ENCODE measurements at regions not wholly inside any gene's neighbourhood (a gene's known extent, or its start where the extent isn't known, plus 50 kb on each side); places are given as distances from the start of the nearest gene placed in this dataset.

DNA sequence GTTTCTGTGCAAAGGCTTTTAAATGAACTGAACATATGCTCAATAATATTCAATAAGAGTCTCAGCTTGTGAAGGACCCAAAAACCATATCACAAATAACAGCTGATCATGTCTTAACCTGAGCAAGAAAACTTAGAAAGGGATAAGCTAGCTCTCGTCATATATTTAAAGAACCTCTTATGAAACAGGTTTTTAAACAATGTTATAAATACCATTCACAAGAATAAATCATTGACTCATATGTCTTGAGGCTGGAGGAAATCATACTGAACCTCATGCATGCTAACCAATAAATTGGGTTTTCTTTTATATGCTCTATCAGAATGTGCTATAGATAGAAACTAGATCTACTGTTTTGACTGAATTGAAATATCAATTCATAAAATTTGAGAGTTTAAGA, 426.9 kb downstream of the NOVA1 start:
- no peak overlapping the region for H2AK9ac ChIP-seq (replicated peaks; ENCODE audit: low read depth, low read length, poor library complexity)

More for the DNA sequence above, 426.9 kb downstream of the NOVA1 start:
- H3K18ac ChIP-seq (ENCODE audit: low read depth, low read length): no peak overlapping the region
- no TSS peak for BruUV-seq (replicated peaks)
- H3K56ac ChIP-seq (ENCODE audit: extremely low read depth, insufficient read depth, low read length): no peak overlapping the region
- H4K20me1 ChIP-seq (ENCODE audit: insufficient read depth, low read length): no peaks in the 10 kb centered on the region
- no peak overlapping the region for H3K4ac ChIP-seq (ENCODE audit: low read depth, low read length)
- H2BK20ac ChIP-seq (ENCODE audit: low read depth, low read length): no peak overlapping the region
- H3K4me3 ChIP-seq (ENCODE audit: insufficient read depth, low read depth, low read length): no peak overlapping the region
- H3K79me1 ChIP-seq (ENCODE audit: low read depth in 1 of 2, low read length in 2 of 2): no peaks in the 10 kb centered on the region
- H3K4me1 ChIP-seq (ENCODE audit: control insufficient read depth, insufficient read depth, low read length): no peaks in the 10 kb centered on the region
- H3K9me3 ChIP-seq (ENCODE audit: control insufficient read depth, insufficient read depth, low read length): 0 out of 2 replicates have a peak, but pooled peaks cover 2% of the 10 kb centered on the region
- no peak overlapping the region for H2AFZ ChIP-seq (replicated peaks; ENCODE audit: low read length, poor library complexity)
- H3K36me3 ChIP-seq (ENCODE audit: control insufficient read depth, insufficient read depth, low read length): no peaks in the 10 kb centered on the region
- no peak overlapping the region for H3K4me2 ChIP-seq (ENCODE audit: low read depth, low read length)
- no peak overlapping the region for H4K5ac ChIP-seq (ENCODE audit: low read depth, low read length)
- H2BK5ac ChIP-seq (ENCODE audit: low read depth, low read length, poor library complexity, severe bottlenecking): no peak overlapping the region
- ChIA-PET CTCF (no interaction called here), POLR2A (ENCODE audit: unreplicated experiment) (no interaction called here)
- ATAC-seq (ENCODE audit: low read depth) (no peak), DNase-seq (no peak)
- no peak overlapping the region for H4K8ac ChIP-seq (ENCODE audit: low read depth in 2 of 2, low read length in 2 of 2)
- dilution Hi-C loops (cut with HindIII; ENCODE audit: low sequenced_read_pairs, unreplicated experiment) (no loop called here), in situ Hi-C loops (cut with MboI; ENCODE audit: low sequenced_read_pairs) (no loop called here), intact Hi-C loops (cut with micrococcal nuclease) (no loop called here)
- H3K27me3 ChIP-seq (ENCODE audit: control insufficient read depth, insufficient read depth, low read length): no peaks in the 10 kb centered on the region
- H3K14ac ChIP-seq (replicated peaks; ENCODE audit: low read depth, low read length): no peak overlapping the region
- no peak overlapping the region for H2BK15ac ChIP-seq (ENCODE audit: low read depth, low read length)
- no peak overlapping the region for H3K9ac ChIP-seq (ENCODE audit: low read depth, low read length)
- no peaks in the 10 kb centered on the region for H3K9me1 ChIP-seq (ENCODE audit: insufficient read depth, low read length)
- no CpG with 5 or more reads among the region's 1 CpG for WGBS, 2 experiments (ENCODE audit: extremely low coverage in 2 of 2, insufficient read length in 1 of 2)
- no peak overlapping the region for H2AK5ac ChIP-seq (ENCODE audit: low read depth, low read length)
- no peak overlapping the region for H2BK120ac ChIP-seq (ENCODE audit: low read depth, low read length)
- TF ChIP-seq CHD1 (IDR thresholded peaks at IDR 0.05; ENCODE audit: low read depth, low read length): no peak
- no peak for TF ChIP-seq FOS (IDR thresholded peaks at IDR 0.05; ENCODE audit: low read depth, low read length)
- no peak for TF ChIP-seq CEBPB (IDR thresholded peaks at IDR 0.05; ENCODE audit: low read depth, low read length)
- no peak for TF ChIP-seq NFE2L2 (IDR thresholded peaks at IDR 0.05; ENCODE audit: low read depth, low read length)
- no peak overlapping the region for H3K27ac ChIP-seq (ENCODE audit: insufficient read depth, low read length)
- no peak overlapping the region for H3K23ac ChIP-seq (ENCODE audit: low read depth, low read length)
- no peak overlapping the region for H4K91ac ChIP-seq (ENCODE audit: insufficient read depth, low read depth, low read length)
